ENCODE measurements at regions not wholly inside any gene's neighbourhood (a gene's known extent, or its start where the extent isn't known, plus 50 kb on each side); places are given as distances from the start of the nearest gene placed in this dataset.
"Not testable (repeated sequence)": the region's sequence is repeated elsewhere in the genome, so short reads cannot be mapped to it uniquely, and the experiment has no call there.

GRCh38 chr14:105912641-105913180, 386.3 kb downstream of the TMEM121 start:
- no peak for DNase-seq (ENCODE audit: low read depth in 1 of 2, low spot score in 1 of 2)

DNA sequence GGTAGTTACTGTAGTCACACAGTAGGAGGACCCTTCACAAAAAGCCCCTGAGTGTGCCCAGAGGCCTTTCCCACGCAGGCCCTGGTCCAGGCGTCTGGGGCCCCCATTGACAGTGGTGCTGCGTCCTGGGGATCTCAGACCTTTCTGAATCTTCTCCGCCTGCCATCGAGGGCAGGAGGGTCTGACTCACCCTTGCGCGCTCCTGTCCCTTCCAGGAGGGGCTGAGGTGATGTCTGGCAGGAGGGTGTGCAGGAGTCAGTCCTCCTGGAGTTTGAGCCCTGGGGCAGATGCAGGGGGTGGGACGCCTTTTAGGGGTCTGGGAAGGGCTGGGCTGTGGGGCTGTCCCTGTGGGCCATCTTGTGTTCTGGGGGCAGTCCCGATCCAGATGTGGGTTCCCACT, 386.8 kb downstream of the TMEM121 start:
- DNase-seq (ENCODE audit: low read depth in 1 of 2, low spot score in 1 of 2): no peak

GRCh38 chr14:105913861-105914260, 387.5 kb downstream of the TMEM121 start:
- DNase-seq (ENCODE audit: low read depth in 1 of 2, low spot score in 1 of 2): no peak

DNA sequence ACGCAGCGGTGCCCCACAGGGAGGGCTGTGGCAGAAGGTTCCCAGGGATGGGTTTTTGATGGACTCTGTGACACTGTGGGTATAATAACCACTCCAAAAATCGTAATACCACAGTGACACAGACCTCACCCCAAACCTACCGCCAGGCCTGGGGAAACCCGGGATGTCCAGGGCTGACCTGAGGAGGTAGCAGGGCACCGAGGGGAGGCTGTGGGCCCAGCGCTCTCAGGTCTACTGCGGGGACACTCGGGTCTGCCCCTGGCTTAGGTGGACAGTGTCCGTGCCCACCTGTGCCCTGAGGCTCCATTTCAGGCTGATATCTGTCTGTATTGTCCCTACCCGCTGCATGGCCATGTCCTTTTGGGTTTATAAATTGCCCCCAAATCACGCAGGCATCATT, 387.9 kb downstream of the TMEM121 start:
- not testable (repeated sequence) for DNase-seq (ENCODE audit: low read depth in 1 of 2, low spot score in 1 of 2)

DNA sequence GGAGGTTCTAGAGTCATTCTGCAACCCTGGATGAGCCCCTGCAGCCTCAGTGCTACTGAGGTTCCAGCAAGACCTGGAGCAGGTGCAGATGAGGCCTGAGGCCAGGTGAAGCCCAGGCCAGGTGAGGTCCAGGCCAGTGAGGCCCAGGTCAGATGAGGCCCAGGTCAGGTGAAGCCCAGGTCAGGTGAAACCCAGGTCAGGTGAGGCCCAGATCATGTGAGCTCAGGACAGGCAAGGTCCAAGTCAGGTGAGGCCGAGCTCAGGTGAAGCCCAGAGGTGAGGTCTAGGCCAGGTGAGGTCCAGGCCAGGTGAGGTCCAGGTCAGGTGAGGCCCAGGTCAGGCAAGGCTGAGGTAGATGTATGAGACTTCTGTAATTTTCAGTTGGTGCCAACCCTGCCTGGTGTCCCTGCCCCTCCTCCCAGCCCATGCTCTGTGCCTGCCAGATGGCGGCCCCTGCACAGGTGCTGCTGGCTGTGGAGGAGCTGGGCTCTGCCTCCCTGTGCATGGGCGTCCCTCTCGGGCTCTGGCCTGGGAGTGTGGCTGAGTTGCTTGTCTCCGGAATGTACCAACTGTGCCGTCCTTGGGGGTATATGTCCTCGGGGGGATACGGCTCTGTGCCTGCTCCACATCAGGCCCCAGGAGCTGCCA, 388.5 kb downstream of the TMEM121 start:
- no peak for DNase-seq (ENCODE audit: low read depth in 1 of 2, low spot score in 1 of 2)

DNA sequence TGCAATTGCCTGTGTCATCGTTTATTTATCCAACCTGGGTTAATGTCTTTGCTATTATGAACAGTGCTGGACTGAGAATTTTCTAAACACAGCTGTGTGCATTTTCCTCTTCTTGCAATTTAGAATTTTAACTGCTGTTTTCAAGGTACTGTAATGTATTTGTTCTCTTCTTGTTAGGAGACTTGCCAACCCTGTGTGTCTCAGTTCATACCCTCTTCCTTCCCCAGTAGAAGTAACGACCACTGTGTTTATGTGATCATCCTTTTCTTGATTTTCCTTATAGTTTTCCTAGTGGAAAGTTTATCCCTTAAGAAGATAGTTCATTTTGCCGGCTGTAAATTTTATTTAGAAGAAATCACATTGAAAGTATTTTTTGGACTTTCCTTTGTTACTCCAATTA, 389.2 kb downstream of the TMEM121 start:
- not testable (repeated sequence) for DNase-seq (ENCODE audit: low read depth in 1 of 2, low spot score in 1 of 2)

GRCh38 chr14:105917136-105917932, 391.0 kb downstream of the TMEM121 start:
- not testable (repeated sequence) for DNase-seq (ENCODE audit: low read depth in 1 of 2, low spot score in 1 of 2)

DNA sequence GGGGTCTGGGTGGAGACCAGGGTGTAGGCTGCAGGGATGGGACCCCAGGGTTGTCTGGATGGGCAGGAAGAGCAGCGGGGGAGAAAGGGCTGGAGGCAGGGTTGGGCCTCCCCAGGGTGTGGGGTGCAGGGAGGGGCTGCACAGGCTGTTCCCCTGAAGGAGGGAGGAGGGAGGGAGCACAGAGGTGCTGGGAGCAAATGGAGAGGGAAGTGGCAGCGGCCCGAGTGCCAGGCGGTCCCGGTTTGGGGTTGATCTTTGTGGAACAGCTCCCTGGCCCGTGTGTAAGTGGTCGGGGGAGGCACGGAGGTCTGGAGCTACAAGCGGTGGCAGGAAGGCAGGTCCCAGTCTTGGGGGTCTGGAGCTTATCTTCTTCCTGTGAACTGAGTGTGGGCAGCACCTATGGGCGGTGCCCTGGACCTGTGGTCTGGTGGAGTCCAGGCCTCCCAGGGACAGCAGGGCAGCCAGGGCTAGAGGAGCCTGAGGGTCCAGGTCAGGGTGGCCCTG, 391.6 kb downstream of the TMEM121 start:
- no peak for DNase-seq (ENCODE audit: low read depth in 1 of 2, low spot score in 1 of 2)

- no peak for DNase-seq (ENCODE audit: low read depth in 1 of 2, low spot score in 1 of 2)
Observed at GRCh38 chr14:105918496-105919262, 392.3 kb downstream of the TMEM121 start.

- DNase-seq (ENCODE audit: low read depth in 1 of 2, low spot score in 1 of 2): no peak
Observed at GRCh38 chr14:105919458-105920150, 393.2 kb downstream of the TMEM121 start.

DNA sequence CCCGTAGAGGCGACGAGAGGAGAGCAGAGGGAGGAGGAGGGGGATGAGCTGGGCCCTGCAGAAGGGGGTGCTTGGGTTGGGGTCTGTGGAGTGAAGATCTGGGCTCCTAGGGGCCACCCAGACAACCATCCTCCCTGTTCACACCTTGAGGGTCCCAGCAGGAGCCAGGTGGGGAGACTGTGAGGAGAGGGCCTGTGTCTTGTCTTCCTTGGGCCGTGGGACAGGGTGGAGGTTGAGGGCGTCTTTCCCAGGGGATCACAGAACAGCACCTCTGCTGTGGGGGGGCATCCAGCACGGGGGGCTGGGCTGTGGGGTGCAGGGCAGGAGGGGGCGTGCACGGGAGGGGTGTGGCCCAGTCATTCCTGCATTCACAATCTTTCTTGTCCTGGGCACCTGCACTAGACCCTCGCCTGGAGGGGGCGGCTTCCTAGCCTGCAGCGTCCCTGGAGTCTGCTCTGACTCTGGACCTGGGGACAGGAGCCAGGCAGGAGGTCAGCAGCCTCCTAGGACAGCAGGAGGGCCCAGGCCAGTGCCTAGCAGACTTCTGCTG, 393.8 kb downstream of the TMEM121 start:
- DNase-seq (ENCODE audit: low read depth in 1 of 2, low spot score in 1 of 2): not testable (repeated sequence)

DNA sequence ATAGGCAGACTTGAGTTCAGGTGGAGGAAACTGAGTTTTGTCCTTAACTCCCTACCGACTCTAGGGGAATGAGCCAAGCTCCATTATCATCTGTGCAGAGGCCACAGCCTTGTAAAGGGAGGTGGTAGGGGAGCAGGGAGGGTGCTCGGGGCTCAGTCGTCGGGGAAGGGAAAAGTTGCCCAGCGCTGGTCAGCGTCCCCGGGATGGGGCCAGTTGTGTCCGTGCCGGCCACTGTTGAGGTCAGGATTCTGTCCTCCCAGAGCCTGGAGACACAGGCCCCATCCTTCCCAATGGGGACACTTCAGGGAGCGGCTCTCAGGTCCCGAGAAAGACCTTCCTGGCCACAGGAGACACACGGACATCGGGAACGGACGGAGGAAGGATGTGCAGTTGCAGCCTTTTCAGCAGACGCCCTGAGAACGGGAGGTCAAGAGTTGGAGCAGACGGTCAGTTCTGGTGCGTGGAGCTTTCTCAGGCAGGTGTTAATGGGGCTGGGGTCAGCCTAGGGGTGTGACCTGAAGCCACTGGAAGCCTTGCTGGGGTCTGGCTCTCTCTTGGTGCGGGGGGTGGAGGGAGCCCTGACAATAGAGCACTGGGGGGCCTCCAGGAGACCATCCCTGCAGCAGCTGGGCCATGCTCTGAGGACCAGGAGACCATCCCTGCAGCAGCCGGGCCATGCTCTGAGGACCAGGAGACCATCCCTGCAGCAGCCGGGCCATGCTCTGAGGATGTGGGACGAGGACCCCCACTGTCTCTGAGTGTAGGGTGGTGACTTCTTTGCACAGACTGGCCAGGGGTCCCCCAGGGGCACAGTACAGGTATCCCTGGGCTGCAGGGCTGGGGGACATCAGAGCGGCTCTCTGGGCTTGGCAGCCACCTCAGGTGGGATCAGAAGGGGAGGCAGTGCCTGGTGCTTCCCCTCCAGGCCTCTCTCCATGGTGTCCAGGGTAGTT, 394.7 kb downstream of the TMEM121 start:
- not testable (repeated sequence) for DNase-seq (ENCODE audit: low read depth in 1 of 2, low spot score in 1 of 2)

- not testable (repeated sequence) for DNase-seq (ENCODE audit: low read depth in 1 of 2, low spot score in 1 of 2)
Observed at GRCh38 chr14:105921781-105922180, 395.4 kb downstream of the TMEM121 start.

DNA sequence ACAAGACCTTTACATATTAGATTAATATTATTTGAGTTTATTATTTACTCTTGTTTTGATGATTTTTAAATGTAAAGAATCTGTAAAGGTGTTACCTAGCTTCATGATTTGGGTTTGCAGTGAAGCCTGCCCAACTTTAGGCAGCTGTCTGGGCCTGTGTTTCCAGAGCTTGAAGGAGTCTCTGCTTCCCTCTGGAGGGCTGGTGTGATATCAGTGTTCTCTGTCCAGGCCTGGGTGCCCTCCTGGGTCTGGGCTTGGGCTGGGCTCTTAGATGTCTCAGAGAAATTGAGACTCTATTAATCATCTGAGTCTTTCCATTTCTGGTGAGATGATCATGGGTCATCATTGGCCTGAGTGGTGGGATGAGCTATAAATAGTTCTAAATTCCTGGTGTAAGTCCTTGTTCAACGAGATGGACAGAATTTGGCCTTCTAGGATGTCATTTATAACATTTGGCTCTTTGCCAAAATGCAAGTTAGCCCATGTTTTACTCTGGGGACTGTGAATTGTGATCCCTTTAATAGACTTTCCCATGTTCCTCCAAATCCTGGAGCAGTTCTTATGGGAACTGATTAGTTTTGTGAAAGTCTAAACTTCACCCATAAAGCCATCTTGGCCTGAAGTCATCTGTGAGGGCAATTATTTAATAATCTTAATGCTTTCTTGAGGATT, 397.3 kb downstream of the TMEM121 start:
- DNase-seq (ENCODE audit: low read depth in 1 of 2, low spot score in 1 of 2): not testable (repeated sequence)

- DNase-seq (ENCODE audit: low read depth in 1 of 2, low spot score in 1 of 2): no peak
Observed at GRCh38 chr14:105924951-105925591, 398.7 kb downstream of the TMEM121 start.

GRCh38 chr14:105925615-105926372, 399.4 kb downstream of the TMEM121 start:
- DNase-seq (ENCODE audit: low read depth in 1 of 2, low spot score in 1 of 2): no peak

DNA sequence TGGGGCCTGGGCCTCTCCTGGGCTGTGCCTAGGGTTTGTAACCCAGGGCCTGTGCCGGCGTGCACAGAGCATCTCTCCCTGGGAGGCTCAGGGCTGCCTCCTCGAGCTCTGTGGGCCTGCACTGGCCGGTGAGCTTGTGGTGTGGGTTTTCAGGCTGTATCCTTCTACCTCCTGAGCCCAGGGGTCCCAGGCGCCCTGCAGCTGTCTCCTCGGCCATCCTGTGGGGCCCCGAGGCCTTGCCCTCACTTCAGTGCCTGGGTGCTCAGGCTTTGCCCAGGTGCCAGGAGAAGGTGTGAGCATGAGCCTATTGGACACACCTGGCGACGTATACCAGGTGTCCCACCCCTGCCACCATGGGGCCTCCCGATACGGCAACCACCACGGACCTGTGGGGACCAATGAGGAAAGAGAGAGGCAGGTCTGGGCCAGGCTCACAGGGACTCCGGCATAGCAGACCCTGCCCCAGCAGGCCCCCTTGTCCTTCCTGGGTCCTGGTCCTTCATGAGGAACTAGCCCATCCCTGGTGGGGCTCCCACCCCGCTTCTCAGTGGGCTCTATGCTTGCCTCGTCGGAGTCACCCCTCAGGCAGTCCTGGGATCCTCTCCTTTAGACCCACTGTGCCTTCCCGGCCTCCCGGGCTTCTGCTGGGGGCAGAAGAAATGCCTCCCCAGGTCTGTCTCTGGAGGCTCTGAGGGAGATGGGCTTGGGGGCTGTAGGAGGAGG, 400.2 kb downstream of the TMEM121 start:
- DNase-seq (ENCODE audit: low read depth in 1 of 2, low spot score in 1 of 2): no peak
